ENCODE measurements at regions not wholly inside any gene's neighbourhood (a gene's known extent, or its start where the extent isn't known, plus 50 kb on each side); places are given as distances from the start of the nearest gene placed in this dataset.

DNA sequence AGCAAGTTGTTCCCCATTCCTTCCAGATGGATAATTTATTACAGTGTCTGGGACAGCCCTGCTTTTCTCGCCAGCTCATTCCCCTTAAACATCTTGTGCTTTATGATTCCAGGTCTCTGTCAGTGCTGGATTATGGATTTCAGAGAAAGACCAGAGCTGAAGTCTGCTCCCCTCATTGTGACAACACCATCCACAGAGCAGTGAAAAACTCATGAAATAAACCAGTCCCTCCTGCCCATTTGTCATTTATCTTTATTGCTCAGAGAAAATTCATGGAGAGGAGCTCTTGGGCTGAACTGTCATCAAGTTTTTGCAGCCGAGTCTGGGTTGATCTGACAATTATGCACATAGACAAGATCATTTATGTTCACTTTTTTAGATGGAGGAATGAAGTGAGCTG lies 92.7 kb upstream of the GPR12 start:
- TF ChIP-seq, protein P1, sequence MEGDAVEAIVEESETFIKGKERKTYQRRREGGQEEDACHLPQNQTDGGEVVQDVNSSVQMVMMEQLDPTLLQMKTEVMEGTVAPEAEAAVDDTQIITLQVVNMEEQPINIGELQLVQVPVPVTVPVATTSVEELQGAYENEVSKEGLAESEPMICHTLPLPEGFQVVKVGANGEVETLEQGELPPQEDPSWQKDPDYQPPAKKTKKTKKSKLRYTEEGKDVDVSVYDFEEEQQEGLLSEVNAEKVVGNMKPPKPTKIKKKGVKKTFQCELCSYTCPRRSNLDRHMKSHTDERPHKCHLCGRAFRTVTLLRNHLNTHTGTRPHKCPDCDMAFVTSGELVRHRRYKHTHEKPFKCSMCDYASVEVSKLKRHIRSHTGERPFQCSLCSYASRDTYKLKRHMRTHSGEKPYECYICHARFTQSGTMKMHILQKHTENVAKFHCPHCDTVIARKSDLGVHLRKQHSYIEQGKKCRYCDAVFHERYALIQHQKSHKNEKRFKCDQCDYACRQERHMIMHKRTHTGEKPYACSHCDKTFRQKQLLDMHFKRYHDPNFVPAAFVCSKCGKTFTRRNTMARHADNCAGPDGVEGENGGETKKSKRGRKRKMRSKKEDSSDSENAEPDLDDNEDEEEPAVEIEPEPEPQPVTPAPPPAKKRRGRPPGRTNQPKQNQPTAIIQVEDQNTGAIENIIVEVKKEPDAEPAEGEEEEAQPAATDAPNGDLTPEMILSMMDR (IDR thresholded peaks at IDR 0.05), result no peak
- TF ChIP-seq POLR2A (IDR thresholded peaks at IDR 0.05), result no peak

All from breast epithelium (tissue), 3 donors.